ENCODE measurements at regions not wholly inside any gene's neighbourhood (a gene's known extent, or its start where the extent isn't known, plus 50 kb on each side); places are given as distances from the start of the nearest gene placed in this dataset.

GRCh38 chr2:217203086-217203485 lies 343.2 kb upstream of the TNP1 start:
- DNase-seq (ENCODE audit: low read depth, low spot score) (no peak), ATAC-seq (no peak)
- H3K27ac ChIP-seq (ENCODE audit: low read length) = no peak overlapping the region
- no peaks in the 10 kb centered on the region for H3K9me3 ChIP-seq (ENCODE audit: control insufficient read depth, insufficient read depth, low read depth, low read length)
- ChIA-PET POLR2A (no interaction called here), CTCF (no interaction called here)
- no TSS peak for BruUV-seq (replicated peaks)
- TF ChIP-seq CTCF (IDR thresholded peaks at IDR 0.05) = no peak
- TF ChIP-seq TCF7L2 (IDR thresholded peaks at IDR 0.05; ENCODE audit: low read depth, low read length) = no peak
- TF ChIP-seq SIN3A (IDR thresholded peaks at IDR 0.05; ENCODE audit: borderline replicate concordance, insufficient read depth, low read depth, low read length) = no peak
- no peak for TF ChIP-seq REST (IDR thresholded peaks at IDR 0.05; ENCODE audit: insufficient read depth in 1 of 2, low read depth in 2 of 2, low read length in 1 of 2)
- TF ChIP-seq POLR2AphosphoS5 (IDR thresholded peaks at IDR 0.05; ENCODE audit: low read depth, low read length) = no peak
- H3K36me3 ChIP-seq (ENCODE audit: control insufficient read depth, insufficient read depth, low read length) = no peaks in the 10 kb centered on the region
- no peaks in the 10 kb centered on the region for H3K27me3 ChIP-seq (ENCODE audit: control insufficient read depth, insufficient read depth, low read length)
- in situ Hi-C loops (cut with HindIII; ENCODE audit: low pct_unique_long_range_greater_than_20kb, low sequenced_read_pairs) = no loop called here
- no peak overlapping the region for H3K4me3 ChIP-seq (ENCODE audit: low read depth in 2 of 2, low read length in 2 of 2)
- no peaks in the 10 kb centered on the region for H3K4me1 ChIP-seq (ENCODE audit: control insufficient read depth, insufficient read depth, low read length)
- intact Hi-C loops (cut with micrococcal nuclease; ENCODE audit: unreplicated experiment) = no loop called here

GRCh38 chr2:217199255-217199630 lies 339.4 kb upstream of the TNP1 start:
- intact Hi-C loops (cut with micrococcal nuclease; ENCODE audit: unreplicated experiment) = no loop called here
- H3K4me1 ChIP-seq (ENCODE audit: control insufficient read depth, insufficient read depth, low read length) = no peaks in the 10 kb centered on the region
- POLR2A ChIA-PET = no interaction called here
- DNase-seq (ENCODE audit: low read depth, low spot score) (no peak), ATAC-seq (no peak)
- H3K27me3 ChIP-seq (ENCODE audit: control insufficient read depth, insufficient read depth, low read length) = no peaks in the 10 kb centered on the region
- no peaks in the 10 kb centered on the region for H3K36me3 ChIP-seq (ENCODE audit: control insufficient read depth, insufficient read depth, low read length)
- CTCF ChIA-PET = no interaction called here
- H3K27ac ChIP-seq (ENCODE audit: low read length) = no peak overlapping the region
- in situ Hi-C loops (cut with HindIII; ENCODE audit: low pct_unique_long_range_greater_than_20kb, low sequenced_read_pairs) = no loop called here
- H3K9me3 ChIP-seq (ENCODE audit: control insufficient read depth, insufficient read depth, low read depth, low read length) = no peaks in the 10 kb centered on the region
- BruUV-seq (replicated peaks) = no TSS peak
- no peak overlapping the region for H3K4me3 ChIP-seq (ENCODE audit: low read depth in 2 of 2, low read length in 2 of 2)
- TF ChIP-seq POLR2AphosphoS5 (IDR thresholded peaks at IDR 0.05; ENCODE audit: low read depth, low read length) (no peak), TCF7L2 (IDR thresholded peaks at IDR 0.05; ENCODE audit: low read depth, low read length) (no peak), SIN3A (IDR thresholded peaks at IDR 0.05; ENCODE audit: borderline replicate concordance, insufficient read depth, low read depth, low read length) (no peak), CTCF (IDR thresholded peaks at IDR 0.05) (no peak), REST (IDR thresholded peaks at IDR 0.05; ENCODE audit: insufficient read depth in 1 of 2, low read depth in 2 of 2, low read length in 1 of 2) (no peak)

Measured in Panc1 (cell line).